GM12892 (cell line): ENCODE measurements at regions not wholly inside any gene's neighbourhood (a gene's known extent, or its start where the extent isn't known, plus 50 kb on each side); places are given as distances from the start of the nearest gene placed in this dataset.

Experiments used
- POLR2A ChIP-seq: IDR thresholded peaks from 2 replicates; pipeline ENCODE4 v1.6.1; 2011; ENCODE audit warnings: low read depth, low read length, control low read depth
- TAF1 ChIP-seq: IDR thresholded peaks from 2 replicates; pipeline ENCODE4 v1.6.1; 2011; ENCODE audit warnings: low read depth, mild to moderate bottlenecking, control low read depth, low read length, borderline replicate concordance

DNA sequence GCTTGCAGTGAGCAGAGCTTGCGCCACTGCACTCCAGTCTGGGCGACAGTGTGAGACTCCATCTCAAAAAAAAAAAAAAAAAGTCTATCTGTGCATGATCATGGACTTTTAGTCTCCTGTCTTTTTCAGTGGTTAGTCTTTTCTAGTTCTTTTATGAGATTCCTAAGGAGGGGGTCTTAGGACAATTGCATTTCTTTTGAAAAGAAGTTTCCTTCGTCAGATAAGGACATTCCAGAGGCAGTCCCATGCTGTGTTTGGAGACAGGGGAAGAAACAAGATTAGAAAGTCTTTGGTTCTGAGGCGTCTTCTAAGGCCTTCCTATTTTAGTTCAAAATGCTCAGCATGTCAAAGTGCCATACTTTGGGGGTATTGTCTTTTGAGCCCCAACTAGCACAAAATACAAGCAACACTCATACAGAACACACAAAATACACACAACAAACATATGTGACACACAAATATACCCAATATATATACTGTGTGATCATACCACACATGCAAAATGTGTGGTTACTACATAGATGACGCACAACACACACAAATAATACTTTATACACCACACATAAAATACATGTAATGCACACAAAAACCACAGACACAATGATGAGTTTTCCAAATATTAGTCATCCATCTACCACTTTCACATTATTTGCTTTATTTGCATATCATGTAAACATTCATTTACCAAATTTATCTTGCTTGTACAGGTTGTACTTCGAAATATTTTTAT, 394.5 kb downstream of the SPATA31D1 start:
- TF ChIP-seq POLR2A (no peak), TAF1 (no peak)
